Ishikawa (cell line): ENCODE measurements at regions not wholly inside any gene's neighbourhood (a gene's known extent, or its start where the extent isn't known, plus 50 kb on each side); places are given as distances from the start of the nearest gene placed in this dataset.

Experiments used
- EP300 ChIP-seq: IDR thresholded peaks from 2 replicates; pipeline ENCODE4 v1.6.1; 2012; ENCODE audit warnings: borderline replicate concordance
- FOXM1 ChIP-seq: IDR thresholded peaks from 2 replicates; pipeline ENCODE4 v1.6.1; 2012; ENCODE audit warnings: low read depth, borderline replicate concordance
- TF ChIP-seq, protein P1 (sequence below): IDR thresholded peaks from 2 replicates; pipeline ENCODE4 v1.6.1; 2012; ENCODE audit warnings: low read depth, mild to moderate bottlenecking
- TF ChIP-seq, protein P2 (sequence below): IDR thresholded peaks from 2 replicates; pipeline ENCODE4 v1.6.1; 2012

DNA sequence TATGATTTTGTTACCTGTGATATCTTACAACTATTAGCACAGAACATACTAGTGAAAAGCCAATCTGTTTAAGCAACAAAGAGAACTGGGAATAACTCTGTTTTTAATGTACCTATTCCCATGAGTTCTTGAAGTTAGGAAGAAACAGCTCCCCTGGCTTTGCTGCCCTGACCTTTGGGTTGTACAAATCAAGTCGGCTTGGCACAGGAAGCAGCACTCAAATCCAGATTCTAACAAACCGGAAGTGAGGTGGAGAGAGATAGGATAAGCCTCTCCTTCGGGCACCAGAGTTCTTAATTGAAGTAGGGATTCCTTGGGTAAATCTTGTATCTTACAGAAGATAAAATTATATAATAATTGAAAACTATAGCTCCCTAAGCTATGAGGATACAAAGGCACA, 144.8 kb upstream of the CPEB2 start:
- TF ChIP-seq, protein P1, sequence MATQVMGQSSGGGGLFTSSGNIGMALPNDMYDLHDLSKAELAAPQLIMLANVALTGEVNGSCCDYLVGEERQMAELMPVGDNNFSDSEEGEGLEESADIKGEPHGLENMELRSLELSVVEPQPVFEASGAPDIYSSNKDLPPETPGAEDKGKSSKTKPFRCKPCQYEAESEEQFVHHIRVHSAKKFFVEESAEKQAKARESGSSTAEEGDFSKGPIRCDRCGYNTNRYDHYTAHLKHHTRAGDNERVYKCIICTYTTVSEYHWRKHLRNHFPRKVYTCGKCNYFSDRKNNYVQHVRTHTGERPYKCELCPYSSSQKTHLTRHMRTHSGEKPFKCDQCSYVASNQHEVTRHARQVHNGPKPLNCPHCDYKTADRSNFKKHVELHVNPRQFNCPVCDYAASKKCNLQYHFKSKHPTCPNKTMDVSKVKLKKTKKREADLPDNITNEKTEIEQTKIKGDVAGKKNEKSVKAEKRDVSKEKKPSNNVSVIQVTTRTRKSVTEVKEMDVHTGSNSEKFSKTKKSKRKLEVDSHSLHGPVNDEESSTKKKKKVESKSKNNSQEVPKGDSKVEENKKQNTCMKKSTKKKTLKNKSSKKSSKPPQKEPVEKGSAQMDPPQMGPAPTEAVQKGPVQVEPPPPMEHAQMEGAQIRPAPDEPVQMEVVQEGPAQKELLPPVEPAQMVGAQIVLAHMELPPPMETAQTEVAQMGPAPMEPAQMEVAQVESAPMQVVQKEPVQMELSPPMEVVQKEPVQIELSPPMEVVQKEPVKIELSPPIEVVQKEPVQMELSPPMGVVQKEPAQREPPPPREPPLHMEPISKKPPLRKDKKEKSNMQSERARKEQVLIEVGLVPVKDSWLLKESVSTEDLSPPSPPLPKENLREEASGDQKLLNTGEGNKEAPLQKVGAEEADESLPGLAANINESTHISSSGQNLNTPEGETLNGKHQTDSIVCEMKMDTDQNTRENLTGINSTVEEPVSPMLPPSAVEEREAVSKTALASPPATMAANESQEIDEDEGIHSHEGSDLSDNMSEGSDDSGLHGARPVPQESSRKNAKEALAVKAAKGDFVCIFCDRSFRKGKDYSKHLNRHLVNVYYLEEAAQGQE = no peak
- no peak for TF ChIP-seq EP300
- TF ChIP-seq FOXM1 = no peak
- TF ChIP-seq, protein P2, sequence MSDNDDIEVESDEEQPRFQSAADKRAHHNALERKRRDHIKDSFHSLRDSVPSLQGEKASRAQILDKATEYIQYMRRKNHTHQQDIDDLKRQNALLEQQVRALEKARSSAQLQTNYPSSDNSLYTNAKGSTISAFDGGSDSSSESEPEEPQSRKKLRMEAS = no peak
